ENCODE measurements at regions not wholly inside any gene's neighbourhood (a gene's known extent, or its start where the extent isn't known, plus 50 kb on each side); places are given as distances from the start of the nearest gene placed in this dataset.

DNA sequence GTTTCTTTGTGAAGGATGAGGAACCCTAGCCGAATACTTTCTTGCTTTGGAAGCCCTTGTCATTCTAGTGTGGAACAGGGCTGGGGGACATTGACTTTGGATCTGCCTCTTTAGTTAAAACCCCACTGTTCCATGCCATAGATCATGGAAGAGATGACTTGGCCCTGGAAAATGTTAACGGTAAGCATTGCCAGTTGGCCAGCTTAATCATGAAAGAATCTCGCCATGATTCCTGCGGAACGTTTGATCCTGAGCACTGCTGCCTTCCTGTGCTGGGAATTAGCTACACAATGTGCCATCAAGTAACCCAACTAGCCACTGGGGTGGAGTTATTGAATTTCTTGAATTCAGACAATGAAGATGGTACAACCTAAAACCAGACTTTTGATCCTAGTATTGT lies 177.6 kb upstream of the FZD8 start:
- TF ChIP-seq, protein P1, sequence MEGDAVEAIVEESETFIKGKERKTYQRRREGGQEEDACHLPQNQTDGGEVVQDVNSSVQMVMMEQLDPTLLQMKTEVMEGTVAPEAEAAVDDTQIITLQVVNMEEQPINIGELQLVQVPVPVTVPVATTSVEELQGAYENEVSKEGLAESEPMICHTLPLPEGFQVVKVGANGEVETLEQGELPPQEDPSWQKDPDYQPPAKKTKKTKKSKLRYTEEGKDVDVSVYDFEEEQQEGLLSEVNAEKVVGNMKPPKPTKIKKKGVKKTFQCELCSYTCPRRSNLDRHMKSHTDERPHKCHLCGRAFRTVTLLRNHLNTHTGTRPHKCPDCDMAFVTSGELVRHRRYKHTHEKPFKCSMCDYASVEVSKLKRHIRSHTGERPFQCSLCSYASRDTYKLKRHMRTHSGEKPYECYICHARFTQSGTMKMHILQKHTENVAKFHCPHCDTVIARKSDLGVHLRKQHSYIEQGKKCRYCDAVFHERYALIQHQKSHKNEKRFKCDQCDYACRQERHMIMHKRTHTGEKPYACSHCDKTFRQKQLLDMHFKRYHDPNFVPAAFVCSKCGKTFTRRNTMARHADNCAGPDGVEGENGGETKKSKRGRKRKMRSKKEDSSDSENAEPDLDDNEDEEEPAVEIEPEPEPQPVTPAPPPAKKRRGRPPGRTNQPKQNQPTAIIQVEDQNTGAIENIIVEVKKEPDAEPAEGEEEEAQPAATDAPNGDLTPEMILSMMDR (conservative IDR thresholded peaks at IDR 0.05; ENCODE audit: low read length): no peak
- TF ChIP-seq EZH2phosphoT487 (IDR thresholded peaks at IDR 0.05; ENCODE audit: borderline replicate concordance): no peak

All from Loucy (cell line).